Colonic mucosa (tissue), 4 donors: ENCODE measurements at regions not wholly inside any gene's neighbourhood (a gene's known extent, or its start where the extent isn't known, plus 50 kb on each side); places are given as distances from the start of the nearest gene placed in this dataset.

ENCODE experiments used
- DNase-seq: peaks from one replicate; pipeline ENCODE4 v3.0.0-alpha.2; 2020
- H3K27ac ChIP-seq: fragments of 200-600 bp; one replicate; pipeline ENCODE4 v1.8.0; 2021
- H3K27me3 ChIP-seq: fragments of 200-600 bp; one replicate; pipeline ENCODE4 v1.8.0; 2021
- H3K36me3 ChIP-seq: fragments of 200-600 bp; one replicate; pipeline ENCODE4 v1.8.0; 2021
- H3K4me1 ChIP-seq: fragments of 200-600 bp; one replicate; pipeline ENCODE4 v1.8.0; 2021; ENCODE audit warnings: mild to moderate bottlenecking
- H3K4me3 ChIP-seq: fragments of 200-600 bp; one replicate; pipeline ENCODE4 v1.8.0; 2021
- H3K9ac ChIP-seq, 2 donors: one replicate each; pipeline ENCODE4 v1.7.0; 2013; ENCODE audit warnings: control low read depth in 2 of 2, low read depth in 2 of 2, low read length in 2 of 2
- H3K9me3 ChIP-seq: fragments of 200-600 bp; one replicate; pipeline ENCODE4 v1.8.0; 2021
- CTCF ChIP-seq: fragments of 200-600 bp; IDR thresholded peaks from one replicate; pipeline ENCODE4 v1.8.0; 2022; ENCODE audit warnings: antibody characterized with exemption, mild to moderate bottlenecking
- intact Hi-C: fragments of 100-400 bp; cut with DNase I; formaldehyde crosslinking; loops from one replicate; pipeline ENCODE4 v1.14.1; 2022
- donor health status: healthy.
- donor health status: DM: no; HTN: no; CAD: no.
- donor health status: DM: no; HTN: no; CAD: no.

GRCh38 chr3:72661115-72661457, 187.2 kb downstream of the SHQ1 start:
- TF ChIP-seq CTCF, result no peak

GRCh38 chr3:72660270-72661114, 187.8 kb downstream of the SHQ1 start:
- no peaks in the 10 kb centered on the region for H3K9me3 ChIP-seq
- intact Hi-C loops, result loop anchor here (10.0 kb wide), 1 partner anchor 706 kb away; no protein-coding TSS in a partner anchor
- no peak overlapping the region for H3K9ac ChIP-seq
- H3K4me3 ChIP-seq, result no peak overlapping the region
- H3K4me1 ChIP-seq, result no peaks in the 10 kb centered on the region
- TF ChIP-seq CTCF, result no peak
- H3K36me3 ChIP-seq, result no peaks in the 10 kb centered on the region
- H3K27me3 ChIP-seq, result no peaks in the 10 kb centered on the region
- DNase-seq, result no peak
- no peak overlapping the region for H3K27ac ChIP-seq

More at GRCh38 chr3:72661115-72661457, 187.2 kb downstream of the SHQ1 start:
- intact Hi-C loops, result loop anchor here (10.0 kb wide), 1 partner anchor 706 kb away; no protein-coding TSS in a partner anchor
- DNase-seq, result peak; percentile 50
- Histone ChIP-seq H3K9ac (no peak overlapping the region), H3K4me1 (no peaks in the 10 kb centered on the region), H3K36me3 (no peaks in the 10 kb centered on the region), H3K9me3 (no peaks in the 10 kb centered on the region), H3K4me3 (no peak overlapping the region), H3K27ac (no peak overlapping the region), H3K27me3 (no peaks in the 10 kb centered on the region)

- no peak overlapping the region for H3K9ac ChIP-seq
- H3K36me3 ChIP-seq, result no peaks in the 10 kb centered on the region
- H3K27me3 ChIP-seq, result no peaks in the 10 kb centered on the region
- no peak overlapping the region for H3K4me3 ChIP-seq
- DNase-seq, result no peak
- TF ChIP-seq CTCF, result no peak
- intact Hi-C loops, result no loop called here
- no peak overlapping the region for H3K27ac ChIP-seq
- no peaks in the 10 kb centered on the region for H3K4me1 ChIP-seq
- no peaks in the 10 kb centered on the region for H3K9me3 ChIP-seq
These were observed 188.6 kb downstream of the SHQ1 start for GRCh38 chr3:72659596-72659995.

GRCh38 chr3:72659188-72659587, 189.1 kb downstream of the SHQ1 start:
- intact Hi-C loops, result no loop called here
- Histone ChIP-seq H3K27me3 (no peaks in the 10 kb centered on the region), H3K27ac (no peak overlapping the region), H3K4me1 (no peaks in the 10 kb centered on the region), H3K4me3 (no peak overlapping the region), H3K9me3 (no peaks in the 10 kb centered on the region), H3K9ac (no peak overlapping the region), H3K36me3 (no peaks in the 10 kb centered on the region)
- DNase-seq, result no peak
- no peak for TF ChIP-seq CTCF

- no peak overlapping the region for H3K9ac ChIP-seq
- H3K9me3 ChIP-seq, result no peaks in the 10 kb centered on the region
- H3K27ac ChIP-seq, result no peak overlapping the region
- no peaks in the 10 kb centered on the region for H3K4me1 ChIP-seq
- no peaks in the 10 kb centered on the region for H3K36me3 ChIP-seq
- no peak for TF ChIP-seq CTCF
- no peak for DNase-seq
- no peaks in the 10 kb centered on the region for H3K27me3 ChIP-seq
- H3K4me3 ChIP-seq, result no peak overlapping the region
- intact Hi-C loops, result no loop called here
These were observed 189.7 kb downstream of the SHQ1 start for GRCh38 chr3:72658466-72659100.
